GM23338 (cell line): ENCODE measurements at regions not wholly inside any gene's neighbourhood (a gene's known extent, or its start where the extent isn't known, plus 50 kb on each side); places are given as distances from the start of the nearest gene placed in this dataset.

Experiments used
- EZH2 ChIP-seq: fragments of 200-600 bp; sonication (generic); IDR thresholded peaks from one replicate; pipeline ENCODE4 v1.8.0; 2017; ENCODE audit warnings: antibody characterized with exemption, mild to moderate bottlenecking, low read depth; ENCODE audit not compliant: unreplicated experiment
- EZH2phosphoT487 ChIP-seq: fragments of 200-600 bp; sonication (generic); IDR thresholded peaks from one replicate; pipeline ENCODE4 v1.8.1; 2018; ENCODE audit warnings: antibody characterized with exemption; ENCODE audit not compliant: unreplicated experiment
- POLR2AphosphoS5 ChIP-seq: IDR thresholded peaks from 2 replicates; pipeline ENCODE4 v1.6.1; 2016; ENCODE audit warnings: antibody characterized with exemption, low read depth
- TF ChIP-seq, protein P1 (sequence below), 2 experiments: fragments of 200-600 bp in 1 of 2; sonication (generic) in 1 of 2; conservative IDR thresholded peaks; 2 replicates each; pipeline versions ENCODE4 v1.5.1 to v1.6.1; 2016 to 2017; ENCODE audit warnings: antibody characterized with exemption in 2 of 2, low read depth in 2 of 2, mild to moderate bottlenecking in 2 of 2, moderate library complexity in 1 of 2
- TF ChIP-seq, protein P2 (sequence below): IDR thresholded peaks from one replicate; pipeline ENCODE4 v1.6.1; 2018; ENCODE audit warnings: antibody characterized with exemption; ENCODE audit not compliant: unreplicated experiment

DNA sequence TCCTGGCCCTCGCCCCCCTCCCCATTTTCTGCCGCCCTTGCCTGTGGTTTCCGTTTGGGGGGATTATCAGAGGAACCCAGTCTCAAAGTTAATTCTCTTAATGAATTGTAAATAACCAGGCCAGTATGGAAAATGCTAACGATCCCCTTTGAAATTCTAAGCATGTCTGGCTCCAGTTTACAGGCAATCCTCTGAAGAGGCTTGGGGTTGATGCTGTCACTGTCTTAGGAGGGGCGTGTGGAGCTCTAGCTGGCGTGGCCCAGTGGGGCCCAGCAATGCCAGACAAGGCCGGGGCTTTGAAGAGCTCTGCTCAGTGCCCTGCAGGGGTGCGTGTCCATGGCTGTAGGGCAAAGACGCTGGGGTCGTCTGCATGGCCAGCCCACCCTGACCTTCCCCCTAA, 164.6 kb downstream of the CYLD start:
- TF ChIP-seq, protein P1, sequence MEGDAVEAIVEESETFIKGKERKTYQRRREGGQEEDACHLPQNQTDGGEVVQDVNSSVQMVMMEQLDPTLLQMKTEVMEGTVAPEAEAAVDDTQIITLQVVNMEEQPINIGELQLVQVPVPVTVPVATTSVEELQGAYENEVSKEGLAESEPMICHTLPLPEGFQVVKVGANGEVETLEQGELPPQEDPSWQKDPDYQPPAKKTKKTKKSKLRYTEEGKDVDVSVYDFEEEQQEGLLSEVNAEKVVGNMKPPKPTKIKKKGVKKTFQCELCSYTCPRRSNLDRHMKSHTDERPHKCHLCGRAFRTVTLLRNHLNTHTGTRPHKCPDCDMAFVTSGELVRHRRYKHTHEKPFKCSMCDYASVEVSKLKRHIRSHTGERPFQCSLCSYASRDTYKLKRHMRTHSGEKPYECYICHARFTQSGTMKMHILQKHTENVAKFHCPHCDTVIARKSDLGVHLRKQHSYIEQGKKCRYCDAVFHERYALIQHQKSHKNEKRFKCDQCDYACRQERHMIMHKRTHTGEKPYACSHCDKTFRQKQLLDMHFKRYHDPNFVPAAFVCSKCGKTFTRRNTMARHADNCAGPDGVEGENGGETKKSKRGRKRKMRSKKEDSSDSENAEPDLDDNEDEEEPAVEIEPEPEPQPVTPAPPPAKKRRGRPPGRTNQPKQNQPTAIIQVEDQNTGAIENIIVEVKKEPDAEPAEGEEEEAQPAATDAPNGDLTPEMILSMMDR (conservative IDR thresholded peaks at IDR 0.05; ENCODE audit: low read depth in 2 of 2) = no peak
- no peak for TF ChIP-seq EZH2
- TF ChIP-seq EZH2phosphoT487 = no peak
- no peak for TF ChIP-seq POLR2AphosphoS5
- TF ChIP-seq, protein P2, sequence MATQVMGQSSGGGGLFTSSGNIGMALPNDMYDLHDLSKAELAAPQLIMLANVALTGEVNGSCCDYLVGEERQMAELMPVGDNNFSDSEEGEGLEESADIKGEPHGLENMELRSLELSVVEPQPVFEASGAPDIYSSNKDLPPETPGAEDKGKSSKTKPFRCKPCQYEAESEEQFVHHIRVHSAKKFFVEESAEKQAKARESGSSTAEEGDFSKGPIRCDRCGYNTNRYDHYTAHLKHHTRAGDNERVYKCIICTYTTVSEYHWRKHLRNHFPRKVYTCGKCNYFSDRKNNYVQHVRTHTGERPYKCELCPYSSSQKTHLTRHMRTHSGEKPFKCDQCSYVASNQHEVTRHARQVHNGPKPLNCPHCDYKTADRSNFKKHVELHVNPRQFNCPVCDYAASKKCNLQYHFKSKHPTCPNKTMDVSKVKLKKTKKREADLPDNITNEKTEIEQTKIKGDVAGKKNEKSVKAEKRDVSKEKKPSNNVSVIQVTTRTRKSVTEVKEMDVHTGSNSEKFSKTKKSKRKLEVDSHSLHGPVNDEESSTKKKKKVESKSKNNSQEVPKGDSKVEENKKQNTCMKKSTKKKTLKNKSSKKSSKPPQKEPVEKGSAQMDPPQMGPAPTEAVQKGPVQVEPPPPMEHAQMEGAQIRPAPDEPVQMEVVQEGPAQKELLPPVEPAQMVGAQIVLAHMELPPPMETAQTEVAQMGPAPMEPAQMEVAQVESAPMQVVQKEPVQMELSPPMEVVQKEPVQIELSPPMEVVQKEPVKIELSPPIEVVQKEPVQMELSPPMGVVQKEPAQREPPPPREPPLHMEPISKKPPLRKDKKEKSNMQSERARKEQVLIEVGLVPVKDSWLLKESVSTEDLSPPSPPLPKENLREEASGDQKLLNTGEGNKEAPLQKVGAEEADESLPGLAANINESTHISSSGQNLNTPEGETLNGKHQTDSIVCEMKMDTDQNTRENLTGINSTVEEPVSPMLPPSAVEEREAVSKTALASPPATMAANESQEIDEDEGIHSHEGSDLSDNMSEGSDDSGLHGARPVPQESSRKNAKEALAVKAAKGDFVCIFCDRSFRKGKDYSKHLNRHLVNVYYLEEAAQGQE = no peak
